ENCODE measurements at regions not wholly inside any gene's neighbourhood (a gene's known extent, or its start where the extent isn't known, plus 50 kb on each side); places are given as distances from the start of the nearest gene placed in this dataset.
A peak's percentile ranks its signal among the peaks of the same experiment; 100 is the strongest.
"Not testable (repeated sequence)": the region's sequence is repeated elsewhere in the genome, so short reads cannot be mapped to it uniquely, and the experiment has no call there.

DNA sequence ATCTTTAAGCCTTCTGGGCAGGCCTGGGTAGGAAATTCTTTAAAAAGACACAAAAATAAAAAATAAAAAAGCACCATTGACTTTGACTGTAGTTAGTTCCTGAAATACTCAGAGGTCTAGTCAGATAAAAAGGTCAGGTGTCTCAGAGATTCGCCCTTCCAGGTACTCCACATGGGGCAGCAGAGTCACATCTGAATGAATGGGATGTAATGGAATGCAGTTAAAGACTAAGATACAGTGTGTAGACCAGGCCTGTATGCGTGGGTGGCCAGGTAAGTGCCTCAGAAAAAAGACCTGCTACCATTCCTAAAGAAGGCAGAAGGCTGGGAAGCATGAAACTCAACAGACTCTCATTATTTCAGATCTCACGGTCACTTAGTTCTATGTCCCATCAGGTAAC, 68.6 kb upstream of the SEM1 start:
- no peak for DNase-seq (ENCODE audit: low spot score in 2 of 2)
- no peak for TF ChIP-seq POLR2A (IDR thresholded peaks at IDR 0.05)
- TF ChIP-seq, protein P1, sequence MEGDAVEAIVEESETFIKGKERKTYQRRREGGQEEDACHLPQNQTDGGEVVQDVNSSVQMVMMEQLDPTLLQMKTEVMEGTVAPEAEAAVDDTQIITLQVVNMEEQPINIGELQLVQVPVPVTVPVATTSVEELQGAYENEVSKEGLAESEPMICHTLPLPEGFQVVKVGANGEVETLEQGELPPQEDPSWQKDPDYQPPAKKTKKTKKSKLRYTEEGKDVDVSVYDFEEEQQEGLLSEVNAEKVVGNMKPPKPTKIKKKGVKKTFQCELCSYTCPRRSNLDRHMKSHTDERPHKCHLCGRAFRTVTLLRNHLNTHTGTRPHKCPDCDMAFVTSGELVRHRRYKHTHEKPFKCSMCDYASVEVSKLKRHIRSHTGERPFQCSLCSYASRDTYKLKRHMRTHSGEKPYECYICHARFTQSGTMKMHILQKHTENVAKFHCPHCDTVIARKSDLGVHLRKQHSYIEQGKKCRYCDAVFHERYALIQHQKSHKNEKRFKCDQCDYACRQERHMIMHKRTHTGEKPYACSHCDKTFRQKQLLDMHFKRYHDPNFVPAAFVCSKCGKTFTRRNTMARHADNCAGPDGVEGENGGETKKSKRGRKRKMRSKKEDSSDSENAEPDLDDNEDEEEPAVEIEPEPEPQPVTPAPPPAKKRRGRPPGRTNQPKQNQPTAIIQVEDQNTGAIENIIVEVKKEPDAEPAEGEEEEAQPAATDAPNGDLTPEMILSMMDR (IDR thresholded peaks at IDR 0.05) = no peak
- intact Hi-C loops (cut with DNase I; ENCODE audit: low total_unique reads) = no loop called here
- no peak overlapping the region for H3K4me3 ChIP-seq (ENCODE audit: low read depth, poor library complexity, severe bottlenecking)
- 80 to 82% methylated on average over 3 of the region's 3 CpGs for WGBS, 2 donors

DNA sequence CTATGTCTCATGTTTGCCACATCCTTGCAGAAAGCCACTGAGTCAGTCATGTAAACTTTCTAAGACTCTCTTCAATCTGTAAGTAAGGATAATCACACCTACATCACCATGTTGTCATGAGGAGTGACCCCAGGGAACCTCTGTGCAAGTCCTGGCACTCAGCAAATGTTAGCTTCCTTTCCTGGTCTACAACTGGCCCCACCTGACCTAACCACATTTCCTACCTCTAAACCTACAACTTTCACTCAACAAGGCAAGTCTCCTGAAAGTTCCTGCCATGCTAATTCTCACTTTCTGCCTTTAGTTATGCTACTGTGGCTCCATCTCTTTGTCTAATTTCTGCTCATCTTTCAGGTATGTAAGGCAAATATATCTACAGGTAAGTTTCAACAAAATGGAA, 72.3 kb upstream of the SEM1 start:
- no peak for DNase-seq (ENCODE audit: low spot score in 2 of 2)
- TF ChIP-seq POLR2A (IDR thresholded peaks at IDR 0.05) = no peak
- TF ChIP-seq, protein P1 (IDR thresholded peaks at IDR 0.05) = no peak
- no peak overlapping the region for H3K4me3 ChIP-seq (ENCODE audit: low read depth, poor library complexity, severe bottlenecking)
- intact Hi-C loops (cut with DNase I; ENCODE audit: low total_unique reads) = no loop called here

DNA sequence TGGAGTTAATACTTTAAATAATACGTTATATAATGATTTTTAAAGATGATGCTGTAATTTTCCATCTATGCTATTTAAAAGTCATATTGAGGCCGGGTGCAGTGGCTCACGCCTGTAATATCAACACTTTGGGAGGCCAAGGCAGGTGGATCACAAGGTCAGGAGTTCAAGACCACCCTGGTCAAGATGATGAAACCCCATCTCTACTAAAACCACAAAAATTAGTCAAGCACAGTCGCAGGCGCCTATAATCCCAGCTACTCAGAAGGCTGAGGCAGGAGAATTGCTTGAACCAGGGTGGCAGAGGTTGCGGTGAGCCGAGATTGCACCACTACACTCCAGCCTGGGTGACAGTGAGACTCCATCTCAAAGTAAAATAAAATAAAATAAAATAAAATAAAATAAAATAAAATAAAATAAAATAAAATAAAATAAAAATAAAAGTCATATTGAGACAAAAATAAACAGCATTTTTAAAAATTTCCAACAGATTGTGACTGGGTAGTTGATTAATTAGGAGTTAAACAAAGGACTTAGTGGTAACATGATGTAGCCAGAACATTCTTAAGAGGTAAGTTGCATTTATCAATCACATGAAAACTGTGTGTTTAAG, 73.1 kb upstream of the SEM1 start:
- intact Hi-C loops (cut with DNase I; ENCODE audit: low total_unique reads); DNase-seq (ENCODE audit: low spot score in 2 of 2); H3K4me3 ChIP-seq (ENCODE audit: low read depth, poor library complexity, severe bottlenecking): not testable (repeated sequence)
- 78 to 79% methylated on average over 7 of the region's 7 CpGs for WGBS, 2 donors

DNA sequence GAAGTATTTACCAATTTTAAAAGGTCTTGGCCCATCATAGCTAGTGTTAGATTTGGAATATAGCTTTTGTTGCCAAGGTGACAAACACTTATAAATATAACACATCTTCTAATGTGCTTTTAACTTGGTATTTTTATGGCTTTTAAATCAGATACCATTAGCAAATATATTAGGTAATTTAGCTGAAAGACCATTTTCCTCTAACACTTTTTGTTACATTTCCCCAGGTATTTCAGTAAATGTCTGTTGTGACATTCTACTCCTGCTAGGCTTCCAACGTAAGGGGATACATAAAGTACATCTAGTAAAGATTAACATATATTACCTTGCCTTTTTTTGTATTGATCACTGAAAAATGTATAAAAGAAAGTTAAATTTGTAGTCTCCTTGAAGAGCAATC, 75.0 kb upstream of the SEM1 start:
- no peak for DNase-seq (ENCODE audit: low spot score in 2 of 2)
- TF ChIP-seq POLR2A (IDR thresholded peaks at IDR 0.05) = no peak
- H3K4me3 ChIP-seq (ENCODE audit: low read depth, poor library complexity, severe bottlenecking) = no peak overlapping the region
- WGBS, 2 donors = 76 to 81% methylated on average over 1 of the region's 1 CpG
- intact Hi-C loops (cut with DNase I; ENCODE audit: low total_unique reads) = no loop called here

DNA sequence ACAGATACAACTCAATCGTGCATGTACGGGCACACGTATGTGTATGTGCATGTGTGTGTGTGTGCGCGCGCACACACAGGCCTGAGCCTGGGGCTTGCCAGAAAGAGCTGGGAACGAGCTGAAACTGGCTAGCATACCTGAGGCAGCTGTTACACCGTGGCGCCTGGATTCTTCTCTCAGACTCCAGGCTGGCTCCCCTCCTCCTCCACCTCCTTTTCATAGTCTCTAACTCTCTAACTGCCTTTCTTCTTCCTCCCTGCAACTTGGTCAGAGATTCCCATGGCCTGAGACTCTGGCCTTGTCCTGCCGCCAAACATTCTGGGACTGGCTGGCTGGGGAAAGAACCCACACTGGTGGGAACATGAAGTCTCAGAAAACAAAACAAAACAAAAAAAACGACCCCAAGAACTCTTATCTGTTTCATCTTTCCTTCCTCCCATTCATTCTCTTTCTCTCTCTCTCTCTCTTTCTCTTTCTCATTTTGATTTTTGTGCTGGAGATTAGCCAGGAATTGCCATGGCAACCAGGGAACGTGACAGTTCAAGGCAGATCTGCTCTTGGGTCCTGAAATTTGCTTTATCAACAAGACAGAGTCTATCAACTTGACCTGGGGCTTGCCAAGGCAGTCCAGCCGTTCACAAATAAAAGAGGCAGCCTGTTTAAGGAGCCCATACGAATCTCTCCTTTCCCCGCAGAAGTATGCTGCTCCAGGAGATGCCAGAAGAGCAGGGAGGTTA, 76.8 kb upstream of the SEM1 start:
- no peak overlapping the region for H3K4me3 ChIP-seq (ENCODE audit: low read depth, poor library complexity, severe bottlenecking)
- TF ChIP-seq, protein P1 (IDR thresholded peaks at IDR 0.05) = no peak
- TF ChIP-seq POLR2A (IDR thresholded peaks at IDR 0.05) = no peak
- intact Hi-C loops (cut with DNase I; ENCODE audit: low total_unique reads) = no loop called here
- DNase-seq (ENCODE audit: low spot score in 2 of 2) = peak in 1 of 2 donors; percentile 45
- WGBS, 2 donors = 34% methylated on average over 15 of the region's 15 CpGs

DNA sequence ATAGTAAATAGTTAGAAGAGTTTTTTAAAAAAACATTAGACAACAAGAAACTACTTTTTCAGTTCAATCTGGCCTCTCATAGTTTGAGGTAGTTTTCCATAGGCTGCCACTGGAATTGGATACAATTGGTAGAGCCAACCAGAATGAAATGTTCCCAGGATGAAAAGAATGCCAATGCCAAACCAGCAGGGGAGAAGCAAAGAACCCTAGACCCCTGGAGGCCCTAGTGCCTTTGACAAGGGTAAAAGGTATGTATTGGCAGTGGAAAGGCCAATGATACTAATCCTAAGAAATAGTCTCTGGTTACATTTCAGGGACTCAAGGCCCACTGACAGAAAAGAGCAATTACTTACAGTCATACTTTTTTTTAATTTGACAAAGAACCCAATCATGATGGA, 77.4 kb upstream of the SEM1 start:
- DNase-seq (ENCODE audit: low spot score in 2 of 2) = no peak
- TF ChIP-seq, protein P1 (IDR thresholded peaks at IDR 0.05) = no peak
- no peak for TF ChIP-seq POLR2A (IDR thresholded peaks at IDR 0.05)
- no peak overlapping the region for H3K4me3 ChIP-seq (ENCODE audit: low read depth, poor library complexity, severe bottlenecking)
- intact Hi-C loops (cut with DNase I; ENCODE audit: low total_unique reads) = no loop called here

DNA sequence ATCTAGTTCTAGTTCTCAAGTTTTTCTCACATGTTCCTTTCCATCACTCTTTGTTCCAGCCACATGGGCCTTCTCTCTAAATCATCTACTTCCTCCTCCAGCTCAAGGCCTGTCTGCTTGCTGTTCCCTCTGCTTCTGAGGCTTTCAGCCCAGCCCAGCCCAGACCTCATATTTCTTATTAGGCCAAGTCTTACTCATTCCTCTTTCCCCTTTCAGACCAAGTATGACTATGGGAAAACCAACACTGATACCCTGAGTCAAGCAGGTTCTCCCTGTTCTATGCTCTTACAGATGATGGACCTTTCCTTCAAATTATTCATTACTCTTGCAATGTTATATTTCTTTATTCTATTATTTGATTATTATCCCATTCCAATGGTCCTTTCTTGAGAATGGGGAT, 80.3 kb upstream of the SEM1 start:
- no peak for TF ChIP-seq POLR2A (IDR thresholded peaks at IDR 0.05)
- TF ChIP-seq, protein P1 (IDR thresholded peaks at IDR 0.05) = no peak
- H3K4me3 ChIP-seq (ENCODE audit: low read depth, poor library complexity, severe bottlenecking) = no peak overlapping the region
- intact Hi-C loops (cut with DNase I; ENCODE audit: low total_unique reads) = no loop called here
- no peak for DNase-seq (ENCODE audit: low spot score in 2 of 2)
